GM12878 (cell line): ENCODE measurements at regions not wholly inside any gene's neighbourhood (a gene's known extent, or its start where the extent isn't known, plus 50 kb on each side); places are given as distances from the start of the nearest gene placed in this dataset.

Experiments
- ATAC-seq: fragments of 200-7000 bp; cut with Tn5 transposase; 3 replicates; pipeline ENCODE4 v1.9.1; 2020; ENCODE audit warnings: mild to moderate bottlenecking, moderate library complexity
- BruUV-seq: library from RNA; stranded (reverse); fragments of 400-500 nt; replicated peaks from 2 replicates; lab custom pipeline; 2021; lab: Mats Ljungman, UMichigan
- CTCF ChIA-PET: fragments of 300-600 bp; sonication (Branson Sonifier 250); formaldehyde crosslinking; extraction: SDS; loops from one replicate; lab custom pipeline; 2021; ENCODE audit warnings: inconsistent platforms; lab: Yijun Ruan, JAX
- POLR2A ChIA-PET: fragments of 350-600 bp; formaldehyde crosslinking; extraction: SDS; loops from one replicate; lab custom pipeline; 2021; ENCODE audit warnings: inconsistent platforms; lab: Charles Lee
- RAD21 ChIA-PET: fragments of 300-600 bp; sonication (Branson Sonifier 250); formaldehyde crosslinking; loops from one replicate; lab custom pipeline; 2023; ENCODE audit warnings: antibody characterized with exemption; ENCODE audit not compliant: unreplicated experiment; lab: Charles Lee
- SMC1A ChIA-PET: fragments of 300-600 bp; sonication (Branson Sonifier 250); formaldehyde crosslinking; loops from one replicate; lab custom pipeline; 2023; ENCODE audit not compliant: unreplicated experiment, uncharacterized antibody; lab: Charles Lee
- DNase-seq: peaks from one replicate; pipeline ENCODE4 v3.0.0-alpha.2; 2011; ENCODE audit warnings: low read depth, low spot score
- FAIRE-seq: peaks from 3 replicates; lab custom pipeline; 2011; peaks lifted over from hg19 to GRCh38; lab: Jason Lieb, UNC
- H2AFZ ChIP-seq: 2 replicates; pipeline ENCODE4 v1.6.0; 2011; ENCODE audit warnings: low read depth, low read length, control low read depth; ENCODE audit not compliant: control insufficient read depth
- H3K27ac ChIP-seq: 2 replicates; pipeline ENCODE4 v1.5.1; 2011; ENCODE audit warnings: control low read depth; ENCODE audit not compliant: control insufficient read depth, insufficient read depth
- H3K27me3 ChIP-seq, 2 experiments: replicated peaks in 1 of 2; 2 replicates each; pipeline versions ENCODE4 v1.6.0 to v1.6.1; 2011; ENCODE audit warnings: low read length in 1 of 2; ENCODE audit not compliant: control insufficient read depth in 2 of 2, insufficient read depth in 2 of 2
- H3K36me3 ChIP-seq, 2 experiments: 2 replicates each; pipeline ENCODE4 v1.5.1; 2011; ENCODE audit warnings: low read length in 1 of 2; ENCODE audit not compliant: control insufficient read depth in 2 of 2, insufficient read depth in 2 of 2
- H3K4me1 ChIP-seq: 2 replicates; pipeline ENCODE4 v1.6.1; 2011; ENCODE audit warnings: mild to moderate bottlenecking, low read length, moderate library complexity, mixed read lengths; ENCODE audit not compliant: control insufficient read depth, insufficient read depth
- H3K4me2 ChIP-seq: 2 replicates; pipeline ENCODE4 v1.6.0; 2011; ENCODE audit warnings: control low read depth; ENCODE audit not compliant: control insufficient read depth, insufficient read depth
- H3K4me3 ChIP-seq: fragments of 200-600 bp; sonication (generic); 2 replicates; pipeline ENCODE4 v1.5.1; 2016
- H3K79me2 ChIP-seq: 2 replicates; pipeline ENCODE4 v1.6.0; 2011; ENCODE audit warnings: low read length; ENCODE audit not compliant: control insufficient read depth, insufficient read depth
- H3K9ac ChIP-seq: 2 replicates; pipeline ENCODE4 v1.8.0; 2011; ENCODE audit warnings: low read length, control low read depth, mixed read lengths; ENCODE audit not compliant: control insufficient read depth, insufficient read depth
- H3K9me3 ChIP-seq: replicated peaks from 3 replicates; pipeline ENCODE4 v1.5.1; 2011; ENCODE audit warnings: mild to moderate bottlenecking, low read length; ENCODE audit not compliant: control insufficient read depth, insufficient read depth
- H4K20me1 ChIP-seq: 2 replicates; pipeline ENCODE4 v1.6.0; 2011; ENCODE audit not compliant: control insufficient read depth, insufficient read depth
- ATF7 ChIP-seq: fragments of 450-650 bp; IDR thresholded peaks from 2 replicates; pipeline ENCODE4 v1.6.1; 2016; ENCODE audit warnings: low read depth, mild to moderate bottlenecking
- BACH1 ChIP-seq: fragments of 450-650 bp; IDR thresholded peaks from 2 replicates; pipeline ENCODE4 v1.6.1; 2017; ENCODE audit warnings: mild to moderate bottlenecking, borderline replicate concordance
- CHD1 ChIP-seq: IDR thresholded peaks from 2 replicates; pipeline ENCODE4 v1.6.1; 2012; ENCODE audit warnings: low read depth, low read length, improper control_type of control experiment
- CREB1 ChIP-seq: IDR thresholded peaks from 2 replicates; pipeline ENCODE4 v1.6.1; 2012; ENCODE audit warnings: low read depth, mild to moderate bottlenecking, inconsistent platforms
- ETV6 ChIP-seq, 2 experiments: fragments of 450-650 bp in 1 of 2; IDR thresholded peaks in 1 of 2; conservative IDR thresholded peaks in 1 of 2; 2 replicates each; pipeline ENCODE4 v1.6.1; 2014; ENCODE audit warnings: antibody characterized with exemption in 1 of 2, borderline replicate concordance in 1 of 2, low read depth in 1 of 2, mild to moderate bottlenecking in 1 of 2, moderate library complexity in 1 of 2
- FOS ChIP-seq: IDR thresholded peaks from 3 replicates; pipeline ENCODE4 v1.6.1; 2011; ENCODE audit warnings: borderline replicate concordance; ENCODE audit not compliant: insufficient read length; ENCODE audit errors: extremely low read depth
- HCFC1 ChIP-seq: fragments of 150-350 bp; IDR thresholded peaks from 2 replicates; pipeline ENCODE4 v1.6.1; 2014; ENCODE audit warnings: low read length
- IKZF2 ChIP-seq, 2 experiments: fragments of 450-650 bp; IDR thresholded peaks; 2 replicates each; pipeline ENCODE4 v1.6.1; 2017; ENCODE audit warnings: mild to moderate bottlenecking in 2 of 2, moderate library complexity in 2 of 2
- MXI1 ChIP-seq: fragments of 150-350 bp; IDR thresholded peaks from 2 replicates; pipeline ENCODE4 v1.6.1; 2011; ENCODE audit warnings: low read depth, mild to moderate bottlenecking, inconsistent platforms, low read length, improper control_type of control experiment
- RELA ChIP-seq: fragments of 450-650 bp; IDR thresholded peaks from 2 replicates; pipeline ENCODE4 v1.8.0; 2014; ENCODE audit warnings: borderline replicate concordance; ENCODE audit not compliant: partially characterized antibody
- SMAD1 ChIP-seq: fragments of 450-650 bp; IDR thresholded peaks from 2 replicates; pipeline ENCODE4 v1.6.1; 2018; ENCODE audit warnings: mild to moderate bottlenecking, low read depth; ENCODE audit not compliant: partially characterized antibody
- STAT1 ChIP-seq: fragments of 450-650 bp; conservative IDR thresholded peaks from 2 replicates; pipeline ENCODE4 v1.6.1; 2014; ENCODE audit warnings: antibody characterized with exemption, mild to moderate bottlenecking
- TCF7 ChIP-seq: IDR thresholded peaks from 2 replicates; pipeline ENCODE4 v1.6.1; 2014; ENCODE audit warnings: antibody characterized with exemption, borderline replicate concordance
- ZNF384 ChIP-seq: IDR thresholded peaks from 2 replicates; pipeline ENCODE4 v1.6.1; 2012; ENCODE audit warnings: low read depth, mild to moderate bottlenecking, low read length, improper control_type of control experiment, borderline replicate concordance
- ZNF622 ChIP-seq: fragments of 450-650 bp; IDR thresholded peaks from 2 replicates; pipeline ENCODE4 v1.6.1; 2017; ENCODE audit warnings: mild to moderate bottlenecking, inconsistent platforms
- in situ Hi-C: fragments of 300-500 bp; cut with MboI; formaldehyde crosslinking; loops from 9 replicates; pipeline ENCODE4 v1.14.3; 2018; ENCODE audit warnings: mixed read lengths
- intact Hi-C: fragments of 100-400 bp; cut with micrococcal nuclease; formaldehyde crosslinking; loops from one replicate; pipeline ENCODE4 v1.14.2; 2022; ENCODE audit not compliant: unreplicated experiment
- TF ChIP-seq, protein P1 (sequence below): fragments of 450-650 bp; conservative IDR thresholded peaks from 2 replicates; pipeline ENCODE4 v1.6.1; 2017; ENCODE audit warnings: mild to moderate bottlenecking, moderate library complexity
- TF ChIP-seq, protein P2 (sequence below): fragments of 450-650 bp; IDR thresholded peaks from 2 replicates; pipeline ENCODE4 v1.6.1; 2017; ENCODE audit warnings: mild to moderate bottlenecking, low read depth, inconsistent platforms; ENCODE audit not compliant: poor library complexity, severe bottlenecking

DNA sequence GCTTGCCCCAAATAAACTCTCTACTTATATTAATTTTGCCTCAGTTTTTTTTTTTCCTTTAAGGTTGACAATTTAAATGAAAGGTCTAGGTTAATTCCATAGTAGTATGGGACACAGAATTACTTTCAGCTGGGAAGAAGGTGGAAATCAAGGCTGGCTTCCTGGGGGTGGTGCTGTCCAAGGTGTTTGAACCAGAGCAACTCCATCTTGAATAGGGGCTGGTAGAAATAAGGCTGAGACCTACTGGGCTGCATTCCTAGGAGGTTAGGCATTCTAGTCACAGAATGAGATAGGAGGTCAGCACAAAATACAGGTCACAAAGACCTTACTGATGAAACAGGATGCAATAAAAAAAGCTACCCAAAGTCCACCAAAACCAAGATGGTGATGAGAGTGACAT lies 1190.8 kb upstream of the AUTS2 start:
- in situ Hi-C loops (no loop called here), intact Hi-C loops (no loop called here)
- no peaks in the 10 kb centered on the region for H4K20me1 ChIP-seq
- H3K4me2 ChIP-seq, result no peak overlapping the region
- no peak overlapping the region for H3K4me3 ChIP-seq
- H3K9ac ChIP-seq, result no peak overlapping the region
- ChIA-PET POLR2A (no interaction called here), CTCF (no interaction called here), SMC1A (no interaction called here), RAD21 (no interaction called here)
- no TSS peak for BruUV-seq
- no peaks in the 10 kb centered on the region for H3K4me1 ChIP-seq
- H2AFZ ChIP-seq, result no peak overlapping the region
- DNase-seq (no peak), FAIRE-seq (no peak), ATAC-seq (no peak)
- TF ChIP-seq BACH1 (no peak), IKZF2 (IDR thresholded peaks at IDR 0.05) (no peak), HCFC1 (no peak), FOS (no peak), SMAD1 (no peak), ETV6 (conservative IDR thresholded peaks at IDR 0.05 in 1 of 2, IDR thresholded peaks at IDR 0.05 in 1 of 2; ENCODE audit: borderline replicate concordance in 1 of 2, low read depth in 1 of 2) (no peak), ZNF384 (no peak), ZNF622 (no peak), CHD1 (no peak), RELA (no peak), MXI1 (no peak), CREB1 (no peak), STAT1 (no peak), TCF7 (no peak), ATF7 (no peak)
- TF ChIP-seq, protein P1, sequence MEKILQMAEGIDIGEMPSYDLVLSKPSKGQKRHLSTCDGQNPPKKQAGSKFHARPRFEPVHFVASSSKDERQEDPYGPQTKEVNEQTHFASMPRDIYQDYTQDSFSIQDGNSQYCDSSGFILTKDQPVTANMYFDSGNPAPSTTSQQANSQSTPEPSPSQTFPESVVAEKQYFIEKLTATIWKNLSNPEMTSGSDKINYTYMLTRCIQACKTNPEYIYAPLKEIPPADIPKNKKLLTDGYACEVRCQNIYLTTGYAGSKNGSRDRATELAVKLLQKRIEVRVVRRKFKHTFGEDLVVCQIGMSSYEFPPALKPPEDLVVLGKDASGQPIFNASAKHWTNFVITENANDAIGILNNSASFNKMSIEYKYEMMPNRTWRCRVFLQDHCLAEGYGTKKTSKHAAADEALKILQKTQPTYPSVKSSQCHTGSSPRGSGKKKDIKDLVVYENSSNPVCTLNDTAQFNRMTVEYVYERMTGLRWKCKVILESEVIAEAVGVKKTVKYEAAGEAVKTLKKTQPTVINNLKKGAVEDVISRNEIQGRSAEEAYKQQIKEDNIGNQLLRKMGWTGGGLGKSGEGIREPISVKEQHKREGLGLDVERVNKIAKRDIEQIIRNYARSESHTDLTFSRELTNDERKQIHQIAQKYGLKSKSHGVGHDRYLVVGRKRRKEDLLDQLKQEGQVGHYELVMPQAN, result no peak
- TF ChIP-seq, protein P2, sequence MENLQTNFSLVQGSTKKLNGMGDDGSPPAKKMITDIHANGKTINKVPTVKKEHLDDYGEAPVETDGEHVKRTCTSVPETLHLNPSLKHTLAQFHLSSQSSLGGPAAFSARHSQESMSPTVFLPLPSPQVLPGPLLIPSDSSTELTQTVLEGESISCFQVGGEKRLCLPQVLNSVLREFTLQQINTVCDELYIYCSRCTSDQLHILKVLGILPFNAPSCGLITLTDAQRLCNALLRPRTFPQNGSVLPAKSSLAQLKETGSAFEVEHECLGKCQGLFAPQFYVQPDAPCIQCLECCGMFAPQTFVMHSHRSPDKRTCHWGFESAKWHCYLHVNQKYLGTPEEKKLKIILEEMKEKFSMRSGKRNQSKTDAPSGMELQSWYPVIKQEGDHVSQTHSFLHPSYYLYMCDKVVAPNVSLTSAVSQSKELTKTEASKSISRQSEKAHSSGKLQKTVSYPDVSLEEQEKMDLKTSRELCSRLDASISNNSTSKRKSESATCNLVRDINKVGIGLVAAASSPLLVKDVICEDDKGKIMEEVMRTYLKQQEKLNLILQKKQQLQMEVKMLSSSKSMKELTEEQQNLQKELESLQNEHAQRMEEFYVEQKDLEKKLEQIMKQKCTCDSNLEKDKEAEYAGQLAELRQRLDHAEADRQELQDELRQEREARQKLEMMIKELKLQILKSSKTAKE, result no peak
- no peaks in the 10 kb centered on the region for H3K79me2 ChIP-seq
- no peak overlapping the region for H3K27ac ChIP-seq
- no peaks in the 10 kb centered on the region for H3K36me3 ChIP-seq
- no peaks in the 10 kb centered on the region for H3K9me3 ChIP-seq
- H3K27me3 ChIP-seq, result no peaks in the 10 kb centered on the region
